Endodermal cell (in vitro differentiated cells): ENCODE measurements at regions not wholly inside any gene's neighbourhood (a gene's known extent, or its start where the extent isn't known, plus 50 kb on each side); places are given as distances from the start of the nearest gene placed in this dataset.

Experiments
- DNase-seq: peaks from one replicate; pipeline ENCODE4 v3.0.0-alpha.2; 2017
- H3K27ac ChIP-seq: 2 replicates; pipeline ENCODE4 v1.5.1; 2013; ENCODE audit warnings: mild to moderate bottlenecking, low read depth, low read length, moderate library complexity
- H3K27me3 ChIP-seq: 2 replicates; pipeline ENCODE4 v1.6.1; 2013; ENCODE audit warnings: mild to moderate bottlenecking, low read length, moderate library complexity; ENCODE audit not compliant: insufficient read depth, control insufficient read depth, poor library complexity, severe bottlenecking
- H3K36me3 ChIP-seq: 2 replicates; pipeline ENCODE4 v1.7.0; 2013; ENCODE audit warnings: mild to moderate bottlenecking, low read length, moderate library complexity; ENCODE audit not compliant: control insufficient read depth, insufficient read depth
- H3K4me1 ChIP-seq: one replicate; pipeline ENCODE4 v1.7.0; 2013; ENCODE audit warnings: low read length; ENCODE audit not compliant: control insufficient read depth, insufficient read depth
- H3K4me3 ChIP-seq: 2 replicates; pipeline ENCODE4 v1.5.1; 2013; ENCODE audit warnings: mild to moderate bottlenecking, low read length, moderate library complexity
- H3K9ac ChIP-seq: 2 replicates; pipeline ENCODE4 v1.6.1; 2013; ENCODE audit warnings: mild to moderate bottlenecking, low read length, moderate library complexity; ENCODE audit not compliant: poor library complexity, severe bottlenecking; ENCODE audit errors: extremely low read depth
- H3K9me3 ChIP-seq: 2 replicates; pipeline ENCODE4 v1.6.1; 2013; ENCODE audit warnings: mild to moderate bottlenecking, low read length, moderate library complexity; ENCODE audit not compliant: control insufficient read depth
- H3K27ac Mint-ChIP-seq: 2 replicates; pipeline ENCODE4 v1.8.0; 2020; ENCODE audit warnings: mixed read lengths
- H3K27me3 Mint-ChIP-seq: 2 replicates; pipeline ENCODE4 v1.8.0; 2021; ENCODE audit warnings: mild to moderate bottlenecking, mixed read lengths; ENCODE audit not compliant: insufficient read depth
- H3K36me3 Mint-ChIP-seq: 2 replicates; pipeline ENCODE4 v1.8.0; 2020; ENCODE audit warnings: low read depth, mixed read lengths
- H3K4me1 Mint-ChIP-seq: 2 replicates; pipeline ENCODE4 v1.8.0; 2020; ENCODE audit warnings: mixed read lengths
- H3K4me3 Mint-ChIP-seq: 2 replicates; pipeline ENCODE4 v1.8.0; 2020; ENCODE audit warnings: mild to moderate bottlenecking, moderate library complexity, mixed read lengths
- H3K9me3 Mint-ChIP-seq: 2 replicates; pipeline ENCODE4 v1.8.0; 2020; ENCODE audit warnings: mild to moderate bottlenecking, mixed read lengths
- WGBS, 2 experiments: methylation state at CpG; one replicate each; pipeline versions ENCODE4 v1.1.5 to v1.1.7; 2013; ENCODE audit warnings: missing lambda C conversion rate in 2 of 2, mixed read lengths in 1 of 2; ENCODE audit not compliant: insufficient coverage in 1 of 2, insufficient read length in 1 of 2; 5-methylcytosine and 5-hydroxymethylcytosine counted together
- TF ChIP-seq, protein P1 (sequence below): fragments of 200-600 bp; sonication (generic); conservative IDR thresholded peaks from 2 replicates; pipeline ENCODE4 v1.5.0; 2021; ENCODE audit warnings: antibody characterized with exemption, mild to moderate bottlenecking

GRCh38 chr2:207276858-207277257, 111.1 kb upstream of the KLF7 start:
- WGBS, 2 experiments = 88 to 95% methylated on average over 2 to 3 of the region's 3 CpGs
- no peak overlapping the region for H3K9ac ChIP-seq
- Mint-ChIP-seq H3K36me3 (no peaks in the 10 kb centered on the region), H3K27me3 (peaks cover 2% of the 10 kb centered on the region), H3K27ac (no peak overlapping the region), H3K4me1 (peaks cover 6% of the 10 kb centered on the region), H3K9me3 (peaks cover 9% of the 10 kb centered on the region), H3K4me3 (no peak overlapping the region)
- H3K27ac ChIP-seq = no peak overlapping the region
- H3K4me3 ChIP-seq = no peak overlapping the region
- no peaks in the 10 kb centered on the region for H3K4me1 ChIP-seq
- TF ChIP-seq, protein P1, sequence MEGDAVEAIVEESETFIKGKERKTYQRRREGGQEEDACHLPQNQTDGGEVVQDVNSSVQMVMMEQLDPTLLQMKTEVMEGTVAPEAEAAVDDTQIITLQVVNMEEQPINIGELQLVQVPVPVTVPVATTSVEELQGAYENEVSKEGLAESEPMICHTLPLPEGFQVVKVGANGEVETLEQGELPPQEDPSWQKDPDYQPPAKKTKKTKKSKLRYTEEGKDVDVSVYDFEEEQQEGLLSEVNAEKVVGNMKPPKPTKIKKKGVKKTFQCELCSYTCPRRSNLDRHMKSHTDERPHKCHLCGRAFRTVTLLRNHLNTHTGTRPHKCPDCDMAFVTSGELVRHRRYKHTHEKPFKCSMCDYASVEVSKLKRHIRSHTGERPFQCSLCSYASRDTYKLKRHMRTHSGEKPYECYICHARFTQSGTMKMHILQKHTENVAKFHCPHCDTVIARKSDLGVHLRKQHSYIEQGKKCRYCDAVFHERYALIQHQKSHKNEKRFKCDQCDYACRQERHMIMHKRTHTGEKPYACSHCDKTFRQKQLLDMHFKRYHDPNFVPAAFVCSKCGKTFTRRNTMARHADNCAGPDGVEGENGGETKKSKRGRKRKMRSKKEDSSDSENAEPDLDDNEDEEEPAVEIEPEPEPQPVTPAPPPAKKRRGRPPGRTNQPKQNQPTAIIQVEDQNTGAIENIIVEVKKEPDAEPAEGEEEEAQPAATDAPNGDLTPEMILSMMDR = no peak
- no peaks in the 10 kb centered on the region for H3K36me3 ChIP-seq
- H3K27me3 ChIP-seq = no peaks in the 10 kb centered on the region
- peaks cover 11% of the 10 kb centered on the region for H3K9me3 ChIP-seq
- DNase-seq = peak; percentile 58

- Mint-ChIP-seq H3K4me1 (peaks cover 22% of the 10 kb centered on the region), H3K9me3 (no peaks in the 10 kb centered on the region), H3K27me3 (no peaks in the 10 kb centered on the region), H3K36me3 (no peaks in the 10 kb centered on the region), H3K27ac (no peak overlapping the region), H3K4me3 (no peak overlapping the region)
- no CpG with 5 or more reads among the region's 2 CpGs for WGBS, 2 experiments
- Histone ChIP-seq H3K4me3 (no peak overlapping the region), H3K27ac (no peak overlapping the region), H3K36me3 (no peaks in the 10 kb centered on the region), H3K4me1 (peaks cover 13% of the 10 kb centered on the region), H3K27me3 (no peaks in the 10 kb centered on the region), H3K9ac (no peak overlapping the region), H3K9me3 (no peaks in the 10 kb centered on the region)
- TF ChIP-seq, protein P1 = no peak
- DNase-seq = no peak
Observed at GRCh38 chr2:207279520-207279919, 113.8 kb upstream of the KLF7 start.

- TF ChIP-seq, protein P1 = no peak
- Mint-ChIP-seq H3K4me3 (no peak overlapping the region), H3K27ac (no peak overlapping the region), H3K4me1 (peaks cover 33% of the 10 kb centered on the region), H3K36me3 (no peaks in the 10 kb centered on the region), H3K27me3 (no peaks in the 10 kb centered on the region), H3K9me3 (no peaks in the 10 kb centered on the region)
- H3K27me3 ChIP-seq = no peaks in the 10 kb centered on the region
- WGBS, 2 experiments = 89 to 96% methylated on average over 4 to 6 of the region's 6 CpGs
- DNase-seq = no peak
- H3K36me3 ChIP-seq = no peaks in the 10 kb centered on the region
- peaks cover 22% of the 10 kb centered on the region for H3K4me1 ChIP-seq
- no peak overlapping the region for H3K4me3 ChIP-seq
- no peaks in the 10 kb centered on the region for H3K9me3 ChIP-seq
- H3K27ac ChIP-seq = no peak overlapping the region
- H3K9ac ChIP-seq = no peak overlapping the region
Observed at GRCh38 chr2:207281436-207281835, 115.7 kb upstream of the KLF7 start.
